ENCODE measurements at regions not wholly inside any gene's neighbourhood (a gene's known extent, or its start where the extent isn't known, plus 50 kb on each side); places are given as distances from the start of the nearest gene placed in this dataset.
"Not testable (repeated sequence)": the region's sequence is repeated elsewhere in the genome, so short reads cannot be mapped to it uniquely, and the experiment has no call there.

DNA sequence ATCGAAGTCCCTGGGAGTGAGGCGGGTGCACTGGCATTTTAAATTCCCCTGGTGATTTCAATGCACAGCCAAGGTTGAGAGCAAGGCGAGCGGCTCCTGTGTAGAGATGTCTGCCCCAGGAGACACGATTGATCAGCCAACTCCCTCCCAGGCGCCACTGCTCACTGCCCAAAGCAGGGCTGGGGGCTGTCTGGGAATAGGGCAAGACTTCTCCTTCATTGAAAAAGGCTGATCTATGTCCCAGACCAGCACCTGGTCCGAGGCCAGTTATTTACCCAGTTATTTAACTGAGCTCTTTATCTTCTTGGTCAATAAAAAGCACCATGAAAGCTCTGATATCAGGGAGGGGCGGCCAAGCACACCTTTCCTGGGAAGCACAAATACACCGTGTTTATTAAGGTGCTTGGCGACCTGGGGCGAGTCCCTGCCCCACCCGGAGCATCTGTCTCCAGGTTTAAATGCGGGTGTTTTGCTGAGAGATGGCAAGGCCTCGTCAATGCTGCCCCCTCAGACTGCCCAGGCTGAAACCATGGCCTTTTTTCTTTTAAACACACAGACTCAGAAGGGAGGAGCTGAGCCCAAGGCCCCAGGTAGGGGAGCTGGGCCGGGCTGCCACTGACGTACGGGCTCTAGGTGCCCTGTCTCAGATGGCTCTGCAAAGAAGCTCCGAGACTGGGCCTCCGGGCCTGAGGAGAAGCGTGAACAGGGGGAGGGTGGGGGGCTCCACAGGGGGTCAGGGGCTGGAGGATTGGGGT lies 73.9 kb upstream of the HPCAL1 start:
- Histone ChIP-seq H3K9me3 (no peaks in the 10 kb centered on the region), H3K27me3 (no peaks in the 10 kb centered on the region), H3K4me1 (no peaks in the 10 kb centered on the region), H3K4me3 (no peak overlapping the region), H3K27ac (no peak overlapping the region), H3K36me3 (no peaks in the 10 kb centered on the region)
- TF ChIP-seq POLR2AphosphoS5 (IDR thresholded peaks at IDR 0.05; ENCODE audit: insufficient read depth in 1 of 2, low read depth in 1 of 2) (no peak), POLR2A (IDR thresholded peaks at IDR 0.05) (no peak)
- TF ChIP-seq, protein P1, sequence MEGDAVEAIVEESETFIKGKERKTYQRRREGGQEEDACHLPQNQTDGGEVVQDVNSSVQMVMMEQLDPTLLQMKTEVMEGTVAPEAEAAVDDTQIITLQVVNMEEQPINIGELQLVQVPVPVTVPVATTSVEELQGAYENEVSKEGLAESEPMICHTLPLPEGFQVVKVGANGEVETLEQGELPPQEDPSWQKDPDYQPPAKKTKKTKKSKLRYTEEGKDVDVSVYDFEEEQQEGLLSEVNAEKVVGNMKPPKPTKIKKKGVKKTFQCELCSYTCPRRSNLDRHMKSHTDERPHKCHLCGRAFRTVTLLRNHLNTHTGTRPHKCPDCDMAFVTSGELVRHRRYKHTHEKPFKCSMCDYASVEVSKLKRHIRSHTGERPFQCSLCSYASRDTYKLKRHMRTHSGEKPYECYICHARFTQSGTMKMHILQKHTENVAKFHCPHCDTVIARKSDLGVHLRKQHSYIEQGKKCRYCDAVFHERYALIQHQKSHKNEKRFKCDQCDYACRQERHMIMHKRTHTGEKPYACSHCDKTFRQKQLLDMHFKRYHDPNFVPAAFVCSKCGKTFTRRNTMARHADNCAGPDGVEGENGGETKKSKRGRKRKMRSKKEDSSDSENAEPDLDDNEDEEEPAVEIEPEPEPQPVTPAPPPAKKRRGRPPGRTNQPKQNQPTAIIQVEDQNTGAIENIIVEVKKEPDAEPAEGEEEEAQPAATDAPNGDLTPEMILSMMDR (IDR thresholded peaks at IDR 0.05), result no peak
- intact Hi-C loops (cut with DNase I), result no loop called here
- DNase-seq (ENCODE audit: extremely low spot score in 2 of 2), result no peak

DNA sequence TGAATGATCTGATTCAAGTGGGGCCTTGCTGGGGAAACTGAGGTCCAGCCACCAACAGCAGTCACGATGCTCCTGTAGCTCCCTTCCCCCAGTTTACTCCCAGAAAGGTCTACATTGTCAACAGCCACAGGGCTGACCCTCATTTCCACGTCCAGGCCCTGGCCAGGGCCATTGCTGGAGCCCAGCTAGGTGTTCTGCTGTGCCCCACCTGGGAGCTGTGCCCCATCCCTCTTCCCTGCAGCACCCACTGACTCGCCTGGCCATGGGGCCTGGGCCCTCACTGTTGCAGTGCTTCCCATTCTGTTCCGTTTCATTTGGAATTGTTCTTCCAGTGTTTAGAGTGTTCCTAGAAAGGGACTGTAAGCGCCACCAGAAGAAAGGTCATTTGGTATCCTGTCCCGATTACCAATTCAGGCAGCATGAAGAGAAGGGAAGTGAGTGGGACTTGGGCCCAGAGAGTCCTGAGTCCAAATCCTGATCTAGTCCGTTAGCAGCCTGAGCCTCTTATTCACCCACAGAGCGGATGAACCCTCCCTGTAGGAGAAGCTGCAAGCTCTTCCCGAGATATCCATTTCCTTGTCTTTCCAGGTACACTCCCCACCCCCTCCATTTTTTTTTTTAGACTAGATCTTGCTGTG lies 73.1 kb upstream of the HPCAL1 start:
- TF ChIP-seq, protein P1 (IDR thresholded peaks at IDR 0.05), result no peak
- TF ChIP-seq POLR2A (IDR thresholded peaks at IDR 0.05) (no peak), POLR2AphosphoS5 (IDR thresholded peaks at IDR 0.05; ENCODE audit: insufficient read depth in 1 of 2, low read depth in 1 of 2) (no peak)
- intact Hi-C loops (cut with DNase I), result no loop called here
- no peak overlapping the region for H3K4me3 ChIP-seq
- H3K4me1 ChIP-seq, result no peaks in the 10 kb centered on the region
- H3K27me3 ChIP-seq, result no peaks in the 10 kb centered on the region
- no peak overlapping the region for H3K27ac ChIP-seq
- H3K9me3 ChIP-seq, result no peaks in the 10 kb centered on the region
- H3K36me3 ChIP-seq, result no peaks in the 10 kb centered on the region
- DNase-seq (ENCODE audit: extremely low spot score in 2 of 2), result no peak

DNA sequence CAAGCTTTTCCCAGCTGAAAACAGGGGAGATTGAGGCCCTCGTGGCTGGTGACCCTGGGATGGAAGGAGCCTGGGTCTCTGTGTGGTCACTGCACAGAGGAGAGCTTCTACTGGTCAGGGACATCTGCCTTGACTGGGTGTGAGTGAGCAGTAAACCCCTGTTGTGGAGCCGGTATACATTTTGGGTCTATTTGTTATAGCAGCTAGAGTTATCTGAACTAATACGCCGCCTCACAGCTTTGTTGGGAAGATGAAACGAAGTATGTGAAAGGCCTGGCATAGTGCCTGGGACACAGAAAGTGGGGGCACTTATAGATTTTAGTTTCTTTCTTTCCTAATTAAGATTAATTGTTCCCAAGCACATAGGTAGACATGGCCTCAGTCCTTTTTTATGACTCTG lies 72.2 kb upstream of the HPCAL1 start:
- TF ChIP-seq, protein P1 (IDR thresholded peaks at IDR 0.05), result no peak
- TF ChIP-seq POLR2A (IDR thresholded peaks at IDR 0.05) (no peak), POLR2AphosphoS5 (IDR thresholded peaks at IDR 0.05; ENCODE audit: insufficient read depth in 1 of 2, low read depth in 1 of 2) (no peak)
- Histone ChIP-seq H3K36me3 (no peaks in the 10 kb centered on the region), H3K9me3 (no peaks in the 10 kb centered on the region), H3K27me3 (no peaks in the 10 kb centered on the region), H3K4me3 (no peak overlapping the region), H3K4me1 (no peaks in the 10 kb centered on the region), H3K27ac (no peak overlapping the region)
- DNase-seq (ENCODE audit: extremely low spot score in 2 of 2), result no peak
- intact Hi-C loops (cut with DNase I), result no loop called here

DNA sequence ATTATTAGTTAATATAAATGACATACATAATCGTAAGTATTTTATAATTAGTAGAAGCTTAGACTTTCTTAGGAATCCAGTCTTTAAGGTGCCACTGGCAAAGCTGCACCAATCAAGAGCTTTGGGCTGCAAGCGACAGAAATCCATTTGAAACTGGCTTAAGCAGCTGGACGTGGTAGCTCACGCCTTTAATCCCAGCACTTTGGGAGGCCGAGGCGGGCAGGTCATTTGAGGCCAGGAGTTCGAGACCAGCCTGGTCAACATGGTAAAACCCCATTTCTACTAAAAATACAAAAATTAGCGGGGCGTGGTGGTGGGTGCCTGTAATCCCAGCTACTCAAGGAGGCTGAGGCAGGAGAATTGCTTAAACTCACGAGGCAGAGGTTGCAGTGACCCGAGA lies 71.8 kb upstream of the HPCAL1 start:
- H3K4me1 ChIP-seq; intact Hi-C loops (cut with DNase I); H3K4me3 ChIP-seq; H3K27me3 ChIP-seq; DNase-seq (ENCODE audit: extremely low spot score in 2 of 2); H3K36me3 ChIP-seq; H3K9me3 ChIP-seq; H3K27ac ChIP-seq: not testable (repeated sequence)

DNA sequence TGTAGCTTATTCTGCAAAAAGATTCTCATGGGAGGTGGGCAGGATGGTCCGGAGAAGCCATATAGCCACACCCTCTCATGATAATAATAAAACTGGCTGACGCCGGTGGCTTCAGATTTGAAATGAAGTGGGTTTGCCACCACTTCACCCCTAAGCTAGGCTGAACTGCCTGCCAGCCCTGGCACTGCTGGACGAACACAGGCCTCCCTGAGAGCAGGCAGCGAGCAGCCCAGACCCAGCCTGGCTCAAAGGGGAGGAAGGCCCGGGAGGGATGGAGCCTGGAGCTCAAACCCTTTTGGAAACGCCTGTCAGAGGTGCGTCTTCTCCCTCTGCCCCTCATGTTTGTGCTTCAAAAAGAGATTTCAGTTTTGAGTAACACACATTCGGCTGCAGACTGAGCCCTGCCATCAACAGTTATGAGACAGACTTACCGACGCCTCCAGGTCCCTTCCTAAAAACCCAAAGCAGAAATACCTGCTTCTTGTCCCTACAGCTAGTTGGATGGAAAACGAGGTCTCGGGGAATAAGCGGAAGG lies 71.1 kb upstream of the HPCAL1 start:
- TF ChIP-seq, protein P1 (IDR thresholded peaks at IDR 0.05), result no peak
- H3K4me1 ChIP-seq, result no peaks in the 10 kb centered on the region
- H3K27me3 ChIP-seq, result no peaks in the 10 kb centered on the region
- no peaks in the 10 kb centered on the region for H3K36me3 ChIP-seq
- DNase-seq (ENCODE audit: extremely low spot score in 2 of 2), result no peak
- intact Hi-C loops (cut with DNase I), result no loop called here
- no peaks in the 10 kb centered on the region for H3K9me3 ChIP-seq
- H3K4me3 ChIP-seq, result no peak overlapping the region
- no peak overlapping the region for H3K27ac ChIP-seq
